Cerebellar cortex (tissue), 1 donor: ENCODE measurements at regions not wholly inside any gene's neighbourhood (a gene's known extent, or its start where the extent isn't known, plus 50 kb on each side); places are given as distances from the start of the nearest gene placed in this dataset.
"Not testable (repeated sequence)": the region's sequence is repeated elsewhere in the genome, so short reads cannot be mapped to it uniquely, and the experiment has no call there.

Source experiments
- DNase-seq: peaks from one replicate; pipeline ENCODE4 v3.0.0-alpha.2; 2015; ENCODE audit warnings: low spot score

- no peak for DNase-seq
Measured at GRCh38 chr2:104904889-104905288, 51.0 kb downstream of the POU3F3 start.

GRCh38 chr2:104909317-104909716 lies 55.4 kb downstream of the POU3F3 start:
- DNase-seq, result no peak

- DNase-seq, result no peak
Measured at GRCh38 chr2:104914509-104914908, 60.6 kb downstream of the POU3F3 start.

GRCh38 chr2:104915107-104915793 lies 61.3 kb downstream of the POU3F3 start:
- no peak for DNase-seq

- DNase-seq, result no peak
Measured at GRCh38 chr2:104919127-104919526, 65.2 kb downstream of the POU3F3 start.

DNA sequence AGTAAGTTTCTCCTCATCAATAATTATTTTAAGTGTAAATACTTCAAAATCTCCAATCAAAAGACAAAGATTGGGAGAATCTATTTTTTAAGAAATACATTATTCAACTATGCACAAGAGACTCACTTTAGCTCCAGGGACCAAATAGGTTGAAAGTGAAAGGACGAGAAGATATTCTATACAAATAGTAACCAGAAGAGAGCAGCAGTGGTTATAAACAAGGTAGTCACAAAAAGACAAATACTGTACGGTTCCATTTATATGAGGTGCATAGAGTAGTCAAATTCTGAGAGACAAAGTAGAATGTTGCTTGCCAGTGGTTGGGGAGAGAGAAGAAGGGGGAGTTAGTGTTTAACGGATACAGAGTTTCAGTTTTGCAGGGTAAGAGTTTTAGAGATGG lies 69.8 kb downstream of the POU3F3 start:
- no peak for DNase-seq

GRCh38 chr2:104929663-104930062 lies 75.7 kb downstream of the POU3F3 start:
- DNase-seq, result no peak

- DNase-seq, result no peak
Measured at GRCh38 chr2:104930732-104931131, 76.8 kb downstream of the POU3F3 start.

DNA sequence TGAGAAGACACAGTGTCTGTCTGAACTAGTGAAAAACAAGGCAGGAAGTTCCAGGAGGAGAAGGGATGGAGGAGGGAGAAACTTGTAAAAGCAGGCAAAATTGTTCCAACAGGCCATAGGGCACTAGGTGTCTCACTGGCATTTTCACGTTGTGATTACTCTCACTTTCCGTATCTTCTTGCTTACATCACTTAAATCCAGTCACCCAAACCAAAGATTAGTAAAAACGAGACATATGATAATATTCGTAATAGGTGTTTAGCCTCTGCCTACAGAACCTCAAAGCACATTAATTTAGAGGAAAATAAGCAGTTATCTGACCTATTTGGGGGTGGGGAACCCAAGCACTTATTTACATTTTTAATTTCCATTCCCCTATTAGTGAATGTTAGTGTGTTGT lies 78.3 kb downstream of the POU3F3 start:
- DNase-seq, result no peak

- DNase-seq, result no peak
Measured at GRCh38 chr2:104933151-104933917, 79.4 kb downstream of the POU3F3 start.

DNA sequence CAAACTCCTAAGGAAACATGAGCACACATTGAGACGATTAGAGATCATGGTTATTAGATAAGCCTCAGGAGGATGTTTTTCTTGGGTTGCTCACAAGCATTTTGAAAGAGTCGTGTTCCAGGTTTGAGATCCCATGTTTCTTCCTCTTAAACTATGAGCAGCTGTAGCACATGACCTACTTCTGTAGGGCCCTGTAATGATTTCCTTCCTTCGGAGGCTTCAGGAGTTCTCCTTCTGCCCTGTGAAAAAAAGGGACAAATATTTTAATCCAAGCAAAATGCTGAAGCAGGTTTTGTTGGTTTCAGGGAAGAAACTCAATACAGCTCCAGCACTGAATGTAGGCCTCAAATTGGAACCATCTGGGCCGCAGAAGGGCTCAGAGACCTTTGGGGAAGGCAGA lies 82.6 kb downstream of the POU3F3 start:
- DNase-seq, result no peak

GRCh38 chr2:104938231-104938941 lies 84.5 kb downstream of the POU3F3 start:
- DNase-seq, result no peak

GRCh38 chr2:104939570-104940217 lies 85.8 kb downstream of the POU3F3 start:
- no peak for DNase-seq

- DNase-seq, result peak; percentile 16
Measured at GRCh38 chr2:104944495-104944894, 90.6 kb downstream of the POU3F3 start.

DNA sequence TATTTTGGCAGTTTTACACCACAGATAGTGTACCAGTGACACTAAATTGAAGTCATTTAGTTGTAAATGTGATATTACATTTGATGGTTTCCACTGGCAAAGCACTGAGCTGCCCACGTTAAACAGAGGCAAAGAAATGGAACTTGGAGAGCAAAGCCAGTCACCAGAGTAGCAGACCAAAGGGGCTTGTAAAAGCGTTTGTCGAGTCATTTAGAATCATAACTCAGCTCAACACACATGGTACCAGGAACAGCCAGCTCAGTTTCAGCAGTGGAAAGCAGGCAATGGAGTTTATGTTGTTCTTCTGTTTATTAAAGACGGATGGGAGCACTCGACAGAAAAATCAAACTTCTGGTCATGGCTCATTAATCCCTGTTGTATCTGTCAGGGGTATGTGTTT lies 91.2 kb downstream of the POU3F3 start:
- no peak for DNase-seq

GRCh38 chr2:104945866-104946265 lies 92.0 kb downstream of the POU3F3 start:
- DNase-seq, result no peak

DNA sequence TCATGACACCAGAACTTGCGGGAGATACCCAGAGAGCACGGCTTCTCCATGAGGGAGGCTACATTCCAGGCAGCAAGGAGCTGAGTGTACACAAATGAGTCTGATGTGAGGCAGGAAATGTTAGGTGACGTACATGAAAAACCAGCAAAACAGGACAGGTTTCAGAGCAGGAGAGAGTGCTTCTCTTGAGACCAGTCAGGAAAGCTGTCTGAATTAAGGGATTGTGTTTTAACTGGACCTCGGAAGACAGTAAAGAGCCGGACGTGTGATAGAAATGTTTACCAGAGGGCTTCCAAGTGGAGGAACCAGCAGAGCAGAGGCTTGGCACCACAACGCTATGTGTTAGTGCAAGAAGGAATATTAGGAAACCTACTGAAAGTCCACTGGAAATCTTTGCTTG lies 90.4 kb upstream of the MRPS9 start:
- DNase-seq, result not testable (repeated sequence)

GRCh38 chr2:104952976-104953375 lies 84.9 kb upstream of the MRPS9 start:
- no peak for DNase-seq

GRCh38 chr2:104965900-104966299 lies 72.0 kb upstream of the MRPS9 start:
- DNase-seq, result no peak

- DNase-seq, result no peak
Measured at GRCh38 chr2:104969564-104969963, 68.3 kb upstream of the MRPS9 start.

DNA sequence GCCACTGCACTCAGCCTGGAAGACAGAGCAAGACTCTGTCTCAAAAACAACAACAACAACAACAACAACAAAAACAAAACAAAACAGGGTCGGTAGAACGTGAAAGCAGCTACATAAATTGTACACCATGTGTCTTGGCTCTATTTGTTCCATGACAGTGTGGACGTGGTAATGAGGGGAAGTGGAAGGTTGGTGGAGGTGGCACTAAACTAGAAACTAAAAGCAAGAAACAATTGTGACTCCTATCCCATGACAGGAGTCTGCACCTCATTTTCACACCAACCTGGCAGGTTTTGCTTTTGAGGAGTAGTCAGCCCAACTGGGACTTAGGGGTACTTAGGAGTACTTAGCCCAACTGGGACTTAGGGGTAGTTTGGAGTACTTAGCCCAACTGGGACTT lies 62.5 kb upstream of the MRPS9 start:
- no peak for DNase-seq

DNA sequence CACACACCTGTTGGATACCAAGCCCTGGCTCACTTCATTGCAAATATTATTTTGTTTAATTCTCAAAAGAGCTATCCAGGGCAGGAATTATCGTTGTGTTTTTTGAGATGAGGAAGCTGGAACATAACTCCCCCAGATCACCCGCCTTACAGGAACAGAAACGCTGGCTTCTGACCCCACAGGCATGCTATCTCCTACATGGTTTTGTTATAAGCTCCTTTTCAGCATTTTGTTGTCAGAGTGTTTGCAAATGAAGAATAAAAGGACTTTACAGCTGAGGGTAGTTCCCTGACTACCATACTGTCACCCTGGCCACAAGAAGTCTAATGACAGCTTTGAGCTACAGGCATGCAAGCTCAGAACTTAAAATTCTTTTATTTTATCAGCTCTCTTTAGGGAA lies 62.0 kb upstream of the MRPS9 start:
- DNase-seq, result no peak
